ENCODE measurements at regions not wholly inside any gene's neighbourhood (a gene's known extent, or its start where the extent isn't known, plus 50 kb on each side); places are given as distances from the start of the nearest gene placed in this dataset.

- TF ChIP-seq CTCF (IDR thresholded peaks at IDR 0.05) (no peak), POLR2A (IDR thresholded peaks at IDR 0.05) (no peak), EP300 (IDR thresholded peaks at IDR 0.05) (no peak)
- DNase-seq: no peak
- WGBS, 3 donors: 95 to 98% (median 96%) methylated on average over 2 of the region's 2 CpGs
- H3K4me1 ChIP-seq (ENCODE audit: insufficient read depth): peaks cover 4% of the 10 kb centered on the region
- H3K4me3 ChIP-seq: no peak overlapping the region
- intact Hi-C loops (cut with DNase I): no loop called here
- H3K9me3 ChIP-seq: no peaks in the 10 kb centered on the region
- no peak overlapping the region for H3K27ac ChIP-seq
- no peaks in the 10 kb centered on the region for H3K36me3 ChIP-seq
- H3K27me3 ChIP-seq: no peaks in the 10 kb centered on the region
Observed at GRCh38 chr13:73737214-73737613, 397.0 kb downstream of the KLF12 start.

- Histone ChIP-seq H3K36me3 (no peaks in the 10 kb centered on the region), H3K27ac (no peak overlapping the region), H3K9me3 (no peaks in the 10 kb centered on the region), H3K27me3 (no peaks in the 10 kb centered on the region), H3K4me3 (no peak overlapping the region), H3K4me1 (ENCODE audit: insufficient read depth) (no peaks in the 10 kb centered on the region)
- no peak for TF ChIP-seq CTCF (IDR thresholded peaks at IDR 0.05)
- no peak for TF ChIP-seq POLR2A (IDR thresholded peaks at IDR 0.05)
- TF ChIP-seq EP300 (IDR thresholded peaks at IDR 0.05): no peak
- 94 to 98% (median 96%) methylated on average over 4 of the region's 4 CpGs for WGBS, 3 donors
- DNase-seq: no peak
- intact Hi-C loops (cut with DNase I): no loop called here
Observed at GRCh38 chr13:73733706-73734105, 400.5 kb downstream of the KLF12 start.

GRCh38 chr13:73732350-73732749 lies 401.9 kb downstream of the KLF12 start:
- intact Hi-C loops (cut with DNase I): no loop called here
- Histone ChIP-seq H3K4me3 (no peak overlapping the region), H3K9me3 (no peaks in the 10 kb centered on the region), H3K4me1 (ENCODE audit: insufficient read depth) (no peaks in the 10 kb centered on the region), H3K36me3 (no peaks in the 10 kb centered on the region), H3K27ac (no peak overlapping the region), H3K27me3 (no peaks in the 10 kb centered on the region)
- DNase-seq: no peak
- 90 to 100% (median 91%) methylated on average over 2 of the region's 2 CpGs for WGBS, 3 donors
- TF ChIP-seq EP300 (IDR thresholded peaks at IDR 0.05) (no peak), CTCF (IDR thresholded peaks at IDR 0.05) (no peak), POLR2A (IDR thresholded peaks at IDR 0.05) (no peak)

- H3K27ac ChIP-seq: no peak overlapping the region
- no peaks in the 10 kb centered on the region for H3K4me1 ChIP-seq (ENCODE audit: insufficient read depth)
- no peaks in the 10 kb centered on the region for H3K36me3 ChIP-seq
- intact Hi-C loops (cut with DNase I): no loop called here
- DNase-seq: no peak
- no peaks in the 10 kb centered on the region for H3K27me3 ChIP-seq
- no peaks in the 10 kb centered on the region for H3K9me3 ChIP-seq
- no peak overlapping the region for H3K4me3 ChIP-seq
- TF ChIP-seq CTCF (IDR thresholded peaks at IDR 0.05): no peak
Observed at GRCh38 chr13:73731564-73731963, 402.6 kb downstream of the KLF12 start.

GRCh38 chr13:73730014-73730413 lies 404.2 kb downstream of the KLF12 start:
- TF ChIP-seq EP300 (IDR thresholded peaks at IDR 0.05): no peak
- TF ChIP-seq CTCF (IDR thresholded peaks at IDR 0.05): no peak
- TF ChIP-seq POLR2A (IDR thresholded peaks at IDR 0.05): no peak
- H3K9me3 ChIP-seq: no peaks in the 10 kb centered on the region
- intact Hi-C loops (cut with DNase I): no loop called here
- DNase-seq: no peak
- H3K36me3 ChIP-seq: no peaks in the 10 kb centered on the region
- no peaks in the 10 kb centered on the region for H3K27me3 ChIP-seq
- 94 to 96% (median 95%) methylated on average over 5 of the region's 5 CpGs for WGBS, 3 donors
- no peaks in the 10 kb centered on the region for H3K4me1 ChIP-seq (ENCODE audit: insufficient read depth)
- H3K4me3 ChIP-seq: no peak overlapping the region
- no peak overlapping the region for H3K27ac ChIP-seq

Data from ovary (tissue), 7 donors.